Endothelial cell of umbilical vein (primary cell): ENCODE measurements at regions not wholly inside any gene's neighbourhood (a gene's known extent, or its start where the extent isn't known, plus 50 kb on each side); places are given as distances from the start of the nearest gene placed in this dataset.

Experiments
- BruUV-seq: library from RNA; stranded (reverse); fragments of 400-500 nt; replicated peaks from 2 replicates; lab custom pipeline; 2021; lab: Mats Ljungman, UMichigan
- CTCF ChIA-PET: fragments of 300-600, 350-600 bp; sonication (Branson Sonifier 250); formaldehyde crosslinking; loops from one replicate; lab custom pipeline; 2021; ENCODE audit warnings: antibody characterized with exemption, inconsistent platforms; lab: Charles Lee
- POLR2A ChIA-PET: fragments of 300-600, 350-600 bp; sonication (Branson Sonifier 250); formaldehyde crosslinking; loops from one replicate; lab custom pipeline; 2021; ENCODE audit warnings: antibody characterized with exemption, inconsistent platforms; lab: Charles Lee
- DNase-seq: peaks from one replicate; pipeline ENCODE4 v3.0.0-alpha.2; 2011; ENCODE audit warnings: low read depth, low spot score
- FAIRE-seq: peaks from 2 replicates; lab custom pipeline; 2011; peaks lifted over from hg19 to GRCh38; lab: Jason Lieb, UNC
- H2AFZ ChIP-seq: 2 replicates; pipeline ENCODE4 v1.6.0; 2012; ENCODE audit warnings: low read depth, low read length, control low read depth, inconsistent platforms
- H3K27ac ChIP-seq: 2 replicates; pipeline ENCODE4 v1.5.1; 2011; ENCODE audit warnings: low read depth, mild to moderate bottlenecking, control low read depth, low read length, moderate library complexity; ENCODE audit not compliant: insufficient read depth
- H3K27me3 ChIP-seq, 2 experiments: 2 replicates each; pipeline versions ENCODE4 v1.6.0 to v1.6.1; 2011; ENCODE audit warnings: low read length in 2 of 2, mixed read lengths in 1 of 2; ENCODE audit not compliant: control insufficient read depth in 2 of 2, insufficient read depth in 2 of 2
- H3K36me3 ChIP-seq, 2 experiments: 2 replicates in 1 of 2; 3 replicates in 1 of 2; pipeline ENCODE4 v1.5.1; 2011; ENCODE audit warnings: low read length in 2 of 2, mild to moderate bottlenecking in 1 of 2, moderate library complexity in 1 of 2; ENCODE audit not compliant: control insufficient read depth in 2 of 2, insufficient read depth in 2 of 2; ENCODE audit errors: extremely low read depth in 1 of 2
- H3K4me1 ChIP-seq: 3 replicates; pipeline ENCODE4 v1.5.1; 2011; ENCODE audit warnings: mild to moderate bottlenecking, low read length; ENCODE audit not compliant: control insufficient read depth, insufficient read depth; ENCODE audit errors: extremely low read depth
- H3K4me2 ChIP-seq: 2 replicates; pipeline ENCODE4 v1.6.1; 2011; ENCODE audit warnings: low read length, control low read depth, mixed read lengths; ENCODE audit not compliant: insufficient read depth
- H3K4me3 ChIP-seq, 3 experiments: fragments of 200-600 bp in 1 of 3; sonication (generic), shearing (Covaris generic) in 1 of 3; replicated peaks in 1 of 3; 2 replicates each; pipeline ENCODE4 v1.5.1; 2011 to 2016; ENCODE audit warnings: control low read depth in 3 of 3, low read length in 3 of 3, mild to moderate bottlenecking in 2 of 3, inconsistent platforms in 1 of 3, low read depth in 1 of 3, moderate library complexity in 1 of 3; ENCODE audit not compliant: insufficient read depth in 1 of 3
- H3K79me2 ChIP-seq: 2 replicates; pipeline ENCODE4 v1.6.0; 2012; ENCODE audit warnings: low read length, inconsistent platforms; ENCODE audit not compliant: control insufficient read depth, insufficient read depth
- H3K9ac ChIP-seq: replicated peaks from 2 replicates; pipeline ENCODE3; 2011; ENCODE audit warnings: low read length, control low read depth; ENCODE audit not compliant: insufficient read depth; ENCODE audit errors: extremely low read depth
- H3K9me1 ChIP-seq: replicated peaks from 3 replicates; pipeline ENCODE4 v1.6.0; 2011; ENCODE audit warnings: mild to moderate bottlenecking, low read length; ENCODE audit not compliant: control insufficient read depth, insufficient read depth; ENCODE audit errors: extremely low read depth
- H3K9me3 ChIP-seq: replicated peaks from 2 replicates; pipeline ENCODE4 v1.5.1; 2012; ENCODE audit warnings: low read length, inconsistent platforms; ENCODE audit not compliant: control insufficient read depth, insufficient read depth
- H4K20me1 ChIP-seq: replicated peaks from 2 replicates; pipeline ENCODE3; 2011; ENCODE audit warnings: mild to moderate bottlenecking, low read length; ENCODE audit not compliant: control insufficient read depth, insufficient read depth; ENCODE audit errors: extremely low read depth
- EZH2 ChIP-seq: IDR thresholded peaks from 2 replicates; pipeline ENCODE4 v1.6.1; 2012; ENCODE audit warnings: borderline replicate concordance, low read depth, mild to moderate bottlenecking, moderate library complexity, low read length, inconsistent platforms; ENCODE audit not compliant: severe bottlenecking
- FOS ChIP-seq: IDR thresholded peaks from 2 replicates; pipeline ENCODE4 v1.6.1; 2011; ENCODE audit warnings: mild to moderate bottlenecking, low read length, moderate library complexity, borderline replicate concordance; ENCODE audit not compliant: insufficient read depth
- GATA2 ChIP-seq: IDR thresholded peaks from 2 replicates; pipeline ENCODE4 v1.7.0; 2011; ENCODE audit warnings: low read depth, mild to moderate bottlenecking, moderate library complexity, mixed read lengths, low read length; ENCODE audit not compliant: insufficient read length, insufficient read depth
- JUN ChIP-seq: IDR thresholded peaks from 2 replicates; pipeline ENCODE4 v1.6.1; 2011; ENCODE audit warnings: borderline replicate concordance, low read depth; ENCODE audit not compliant: insufficient read length, insufficient read depth
- MYC ChIP-seq: IDR thresholded peaks from one replicate; pipeline ENCODE4 v1.6.1; 2011; ENCODE audit warnings: mild to moderate bottlenecking, low read depth, low read length
- POLR2A ChIP-seq: IDR thresholded peaks from 2 replicates; pipeline ENCODE4 v1.6.1; 2012; ENCODE audit warnings: low read depth, mild to moderate bottlenecking, control low read depth, low read length
- POLR2AphosphoS5 ChIP-seq: IDR thresholded peaks from 2 replicates; pipeline ENCODE4 v1.6.1; 2012; ENCODE audit warnings: low read depth, mild to moderate bottlenecking, control low read depth, low read length, moderate library complexity; ENCODE audit not compliant: insufficient read depth
- dilution Hi-C: fragments of 300-500 bp; cut with MboI; formaldehyde crosslinking; loops from one replicate; pipeline ENCODE4 v1.15.0; 2019; ENCODE audit warnings: low sequenced_read_pairs; ENCODE audit not compliant: extremely low pct_ligation_motif_present
- intact Hi-C: fragments of 100-400 bp; cut with micrococcal nuclease; formaldehyde crosslinking; loops from one replicate; pipeline ENCODE4 v1.10.0; 2022
- TF ChIP-seq, protein P1 (sequence below): IDR thresholded peaks from 2 replicates; pipeline ENCODE4 v1.6.1; 2011; ENCODE audit not compliant: insufficient read depth, insufficient read length
- TF ChIP-seq, protein P2 (sequence below), 2 donors: IDR thresholded peaks; 1 replicate in 1 of 2; 2 replicates in 1 of 2; pipeline ENCODE4 v1.5.1; 2011; ENCODE audit warnings: low read length in 2 of 2, mild to moderate bottlenecking in 2 of 2, moderate library complexity in 2 of 2, control low read depth in 1 of 2, inconsistent platforms in 1 of 2, low read depth in 1 of 2; ENCODE audit not compliant: insufficient read depth in 1 of 2; ENCODE audit errors: extremely low read depth in 1 of 2

DNA sequence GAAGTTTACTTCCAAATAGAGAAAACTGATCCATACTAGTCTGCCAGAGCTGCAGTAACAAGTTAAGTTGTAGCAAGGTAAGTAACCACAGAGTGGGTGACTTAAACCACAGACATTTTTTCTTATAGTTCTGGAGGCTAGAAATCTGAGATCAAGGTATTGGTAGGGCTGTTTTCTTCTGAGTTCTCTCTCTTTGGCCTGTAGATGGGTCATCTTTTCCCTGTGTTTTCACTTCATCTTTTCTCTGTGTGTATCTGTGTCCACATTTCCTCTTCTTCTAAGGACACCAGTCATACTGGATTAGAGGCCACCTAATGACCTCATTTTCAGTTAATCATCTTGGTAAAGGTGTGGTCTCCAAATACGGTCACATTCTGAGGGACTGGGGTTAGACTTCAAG lies 142.9 kb upstream of the MEX3C start:
- no TSS peak for BruUV-seq
- Histone ChIP-seq H3K4me2 (no peak overlapping the region), H3K9me3 (no peaks in the 10 kb centered on the region), H3K4me1 (no peaks in the 10 kb centered on the region), H3K79me2 (no peaks in the 10 kb centered on the region), H4K20me1 (no peaks in the 10 kb centered on the region), H2AFZ (no peak overlapping the region), H3K36me3 (no peaks in the 10 kb centered on the region), H3K9ac (no peak overlapping the region), H3K27ac (no peak overlapping the region), H3K27me3 (no peaks in the 10 kb centered on the region), H3K9me1 (no peaks in the 10 kb centered on the region), H3K4me3 (no peak overlapping the region)
- DNase-seq (no peak), FAIRE-seq (no peak)
- ChIA-PET POLR2A (no interaction called here), CTCF (no interaction called here)
- TF ChIP-seq POLR2AphosphoS5: no peak
- TF ChIP-seq MYC: no peak
- TF ChIP-seq GATA2: no peak
- TF ChIP-seq, protein P1, sequence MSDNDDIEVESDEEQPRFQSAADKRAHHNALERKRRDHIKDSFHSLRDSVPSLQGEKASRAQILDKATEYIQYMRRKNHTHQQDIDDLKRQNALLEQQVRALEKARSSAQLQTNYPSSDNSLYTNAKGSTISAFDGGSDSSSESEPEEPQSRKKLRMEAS: no peak
- TF ChIP-seq POLR2A: no peak
- TF ChIP-seq FOS: no peak
- TF ChIP-seq, protein P2, sequence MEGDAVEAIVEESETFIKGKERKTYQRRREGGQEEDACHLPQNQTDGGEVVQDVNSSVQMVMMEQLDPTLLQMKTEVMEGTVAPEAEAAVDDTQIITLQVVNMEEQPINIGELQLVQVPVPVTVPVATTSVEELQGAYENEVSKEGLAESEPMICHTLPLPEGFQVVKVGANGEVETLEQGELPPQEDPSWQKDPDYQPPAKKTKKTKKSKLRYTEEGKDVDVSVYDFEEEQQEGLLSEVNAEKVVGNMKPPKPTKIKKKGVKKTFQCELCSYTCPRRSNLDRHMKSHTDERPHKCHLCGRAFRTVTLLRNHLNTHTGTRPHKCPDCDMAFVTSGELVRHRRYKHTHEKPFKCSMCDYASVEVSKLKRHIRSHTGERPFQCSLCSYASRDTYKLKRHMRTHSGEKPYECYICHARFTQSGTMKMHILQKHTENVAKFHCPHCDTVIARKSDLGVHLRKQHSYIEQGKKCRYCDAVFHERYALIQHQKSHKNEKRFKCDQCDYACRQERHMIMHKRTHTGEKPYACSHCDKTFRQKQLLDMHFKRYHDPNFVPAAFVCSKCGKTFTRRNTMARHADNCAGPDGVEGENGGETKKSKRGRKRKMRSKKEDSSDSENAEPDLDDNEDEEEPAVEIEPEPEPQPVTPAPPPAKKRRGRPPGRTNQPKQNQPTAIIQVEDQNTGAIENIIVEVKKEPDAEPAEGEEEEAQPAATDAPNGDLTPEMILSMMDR (IDR thresholded peaks at IDR 0.05; ENCODE audit: extremely low read depth in 1 of 2, insufficient read depth in 1 of 2, low read depth in 1 of 2, low read length in 2 of 2): no peak
- TF ChIP-seq EZH2: no peak
- no peak for TF ChIP-seq JUN
- dilution Hi-C loops: no loop called here
- intact Hi-C loops: no loop called here
